ENCODE measurements at regions not wholly inside any gene's neighbourhood (a gene's known extent, or its start where the extent isn't known, plus 50 kb on each side); places are given as distances from the start of the nearest gene placed in this dataset.

DNA sequence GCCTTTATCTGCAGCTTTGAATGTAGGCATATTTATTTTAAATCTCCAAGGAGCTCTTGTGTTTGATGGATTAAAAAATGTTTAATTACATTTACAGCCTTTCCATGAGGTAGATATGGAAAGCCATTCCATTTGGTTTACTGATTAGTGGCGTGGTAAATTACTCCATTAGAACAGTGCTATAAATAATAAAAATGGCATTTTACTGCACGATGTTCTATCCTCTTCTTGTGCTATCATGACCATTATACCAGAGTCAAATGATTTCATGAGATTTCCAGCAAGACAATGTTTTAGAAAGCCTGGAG, 250.9 kb upstream of the HTR2A start:
- H3K4me1 ChIP-seq (ENCODE audit: control insufficient read depth in 1 of 2, insufficient read depth in 2 of 2, low read length in 2 of 2) = no peaks in the 10 kb centered on the region
- no peak overlapping the region for H2AFZ ChIP-seq (ENCODE audit: insufficient read depth, low read depth, low read length, poor library complexity, severe bottlenecking)
- H3K27ac ChIP-seq (ENCODE audit: low read depth in 1 of 2, low read length in 2 of 2) = no peak overlapping the region
- H3K36me3 ChIP-seq (replicated peaks in 1 of 2; ENCODE audit: control insufficient read depth in 1 of 2, insufficient read depth in 2 of 2, low read length in 2 of 2) = no peaks in the 10 kb centered on the region
- H4K20me1 ChIP-seq (ENCODE audit: insufficient read depth, low read length) = no peaks in the 10 kb centered on the region
- no peaks in the 10 kb centered on the region for H3K79me2 ChIP-seq (ENCODE audit: insufficient read depth, low read length)
- H3K4me2 ChIP-seq (replicated peaks; ENCODE audit: extremely low read depth, low read length, poor library complexity, severe bottlenecking) = no peak overlapping the region
- peaks cover 0 to 4% (median 0%) of the 10 kb centered on the region in 7 donors for H3K9me3 Mint-ChIP-seq
- 100% methylated on average over 1 of the region's 2 CpGs for WGBS (ENCODE audit: insufficient coverage)
- TF ChIP-seq, protein P1, sequence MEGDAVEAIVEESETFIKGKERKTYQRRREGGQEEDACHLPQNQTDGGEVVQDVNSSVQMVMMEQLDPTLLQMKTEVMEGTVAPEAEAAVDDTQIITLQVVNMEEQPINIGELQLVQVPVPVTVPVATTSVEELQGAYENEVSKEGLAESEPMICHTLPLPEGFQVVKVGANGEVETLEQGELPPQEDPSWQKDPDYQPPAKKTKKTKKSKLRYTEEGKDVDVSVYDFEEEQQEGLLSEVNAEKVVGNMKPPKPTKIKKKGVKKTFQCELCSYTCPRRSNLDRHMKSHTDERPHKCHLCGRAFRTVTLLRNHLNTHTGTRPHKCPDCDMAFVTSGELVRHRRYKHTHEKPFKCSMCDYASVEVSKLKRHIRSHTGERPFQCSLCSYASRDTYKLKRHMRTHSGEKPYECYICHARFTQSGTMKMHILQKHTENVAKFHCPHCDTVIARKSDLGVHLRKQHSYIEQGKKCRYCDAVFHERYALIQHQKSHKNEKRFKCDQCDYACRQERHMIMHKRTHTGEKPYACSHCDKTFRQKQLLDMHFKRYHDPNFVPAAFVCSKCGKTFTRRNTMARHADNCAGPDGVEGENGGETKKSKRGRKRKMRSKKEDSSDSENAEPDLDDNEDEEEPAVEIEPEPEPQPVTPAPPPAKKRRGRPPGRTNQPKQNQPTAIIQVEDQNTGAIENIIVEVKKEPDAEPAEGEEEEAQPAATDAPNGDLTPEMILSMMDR (IDR thresholded peaks at IDR 0.05) = no peak
- H3K9ac ChIP-seq (ENCODE audit: insufficient read depth, low read length, poor library complexity, severe bottlenecking) = no peak overlapping the region
- peaks cover 0 to 3% (median 1%) of the 10 kb centered on the region in 3 donors for H3K27me3 Mint-ChIP-seq (ENCODE audit: low read depth in 3 of 3)
- no peak overlapping the region for H3K4me3 Mint-ChIP-seq
- H3K4me1 Mint-ChIP-seq = no peaks in the 10 kb centered on the region
- no peaks in the 10 kb centered on the region for H3K36me3 Mint-ChIP-seq
- H3K9me3 ChIP-seq (replicated peaks in 1 of 2; ENCODE audit: control insufficient read depth in 1 of 2, insufficient read depth in 1 of 2, low read length in 2 of 2) = no peaks in the 10 kb centered on the region
- H3K27me3 ChIP-seq (ENCODE audit: control insufficient read depth in 2 of 2, insufficient read depth in 2 of 2, low read length in 2 of 2) = no peaks in the 10 kb centered on the region
- no peak for DNase-seq
- intact Hi-C loops (cut with micrococcal nuclease) = no loop called here
- no peak overlapping the region for H3K27ac Mint-ChIP-seq
- no peak overlapping the region for H3K4me3 ChIP-seq (replicated peaks in 1 of 3; ENCODE audit: low read depth in 2 of 3, low read length in 3 of 3)

DNA sequence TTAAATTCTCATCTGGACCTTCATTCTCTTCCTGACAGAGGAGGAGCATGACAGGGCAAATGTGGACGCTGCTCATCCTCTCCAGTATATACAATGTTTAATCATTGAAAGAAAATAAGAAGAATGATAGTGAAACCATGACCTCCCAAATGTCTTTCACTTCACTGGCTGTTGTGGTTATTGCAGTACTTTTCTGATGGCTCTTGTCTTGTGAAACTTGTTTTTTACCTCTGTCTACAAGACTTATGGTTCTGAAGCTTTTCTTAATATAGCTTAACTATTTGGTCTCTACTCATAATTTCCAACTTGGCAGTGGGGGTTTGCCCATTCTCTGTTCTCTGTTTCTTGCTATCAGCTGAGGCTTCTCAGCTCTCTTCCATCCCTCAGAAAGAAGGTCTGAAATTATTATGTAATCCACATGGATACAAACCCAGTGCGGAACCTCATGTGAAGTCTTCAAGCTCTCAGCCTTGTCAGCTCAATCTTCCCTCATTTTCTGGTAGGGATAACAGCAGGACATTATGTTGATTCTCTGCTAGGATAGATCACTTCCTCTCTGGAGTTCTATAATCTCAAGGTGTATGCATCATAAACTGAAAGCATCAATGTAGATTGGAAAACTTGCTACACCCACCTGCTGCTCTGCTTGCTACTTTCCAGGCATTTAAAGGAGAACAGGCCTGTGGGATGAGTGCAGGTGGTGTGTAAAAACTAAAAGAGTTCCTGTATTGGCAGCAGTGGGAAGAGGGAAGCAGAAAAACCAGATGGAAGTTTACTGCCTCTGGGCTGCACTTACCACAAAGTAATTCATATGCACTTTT, 250.3 kb upstream of the HTR2A start:
- Histone ChIP-seq H2AFZ (ENCODE audit: insufficient read depth, low read depth, low read length, poor library complexity, severe bottlenecking) (no peak overlapping the region), H3K4me1 (ENCODE audit: control insufficient read depth in 1 of 2, insufficient read depth in 2 of 2, low read length in 2 of 2) (no peaks in the 10 kb centered on the region), H4K20me1 (ENCODE audit: insufficient read depth, low read length) (no peaks in the 10 kb centered on the region), H3K4me3 (replicated peaks in 1 of 3; ENCODE audit: low read depth in 2 of 3, low read length in 3 of 3) (no peak overlapping the region), H3K27me3 (ENCODE audit: control insufficient read depth in 2 of 2, insufficient read depth in 2 of 2, low read length in 2 of 2) (no peaks in the 10 kb centered on the region), H3K9me3 (replicated peaks in 1 of 2; ENCODE audit: control insufficient read depth in 1 of 2, insufficient read depth in 1 of 2, low read length in 2 of 2) (no peaks in the 10 kb centered on the region), H3K27ac (ENCODE audit: low read depth in 1 of 2, low read length in 2 of 2) (no peak overlapping the region), H3K9ac (ENCODE audit: insufficient read depth, low read length, poor library complexity, severe bottlenecking) (no peak overlapping the region), H3K79me2 (ENCODE audit: insufficient read depth, low read length) (no peaks in the 10 kb centered on the region), H3K4me2 (replicated peaks; ENCODE audit: extremely low read depth, low read length, poor library complexity, severe bottlenecking) (no peak overlapping the region), H3K36me3 (replicated peaks in 1 of 2; ENCODE audit: control insufficient read depth in 1 of 2, insufficient read depth in 2 of 2, low read length in 2 of 2) (no peaks in the 10 kb centered on the region)
- Mint-ChIP-seq H3K36me3 (no peaks in the 10 kb centered on the region), H3K4me1 (no peaks in the 10 kb centered on the region), H3K27ac (no peak overlapping the region), H3K9me3 (peaks cover 0 to 4% (median 0%) of the 10 kb centered on the region in 7 donors), H3K27me3 (ENCODE audit: low read depth in 3 of 3) (peaks cover 0 to 3% (median 1%) of the 10 kb centered on the region in 3 donors), H3K4me3 (no peak overlapping the region)
- WGBS (ENCODE audit: insufficient coverage) = no CpG with 5 or more reads among the region's 2 CpGs
- DNase-seq = no peak
- intact Hi-C loops (cut with micrococcal nuclease) = no loop called here
- TF ChIP-seq, protein P1 (IDR thresholded peaks at IDR 0.05) = no peak
